Esophagus squamous epithelium (tissue), 4 donors: ENCODE measurements at regions not wholly inside any gene's neighbourhood (a gene's known extent, or its start where the extent isn't known, plus 50 kb on each side); places are given as distances from the start of the nearest gene placed in this dataset.

Source experiments
- CTCF ChIP-seq, 6 experiments: fragments of 450-650 bp in 4 of 6; fragments of 200-600 bp in 2 of 6; sonication (generic) in 2 of 6; IDR thresholded peaks; one replicate each; pipeline ENCODE4 v1.5.1; 2016 to 2019; ENCODE audit warnings: antibody characterized with exemption in 6 of 6, mild to moderate bottlenecking in 4 of 6, moderate library complexity in 4 of 6
- POLR2A ChIP-seq, 4 donors: fragments of 450-650 bp; IDR thresholded peaks; one replicate each; pipeline ENCODE4 v1.6.1; 2017; ENCODE audit warnings: antibody characterized with exemption in 4 of 4, mild to moderate bottlenecking in 4 of 4, moderate library complexity in 3 of 4

GRCh38 chr13:40472427-40473220 is 193.8 kb downstream of the FOXO1 start:
- no peak for TF ChIP-seq POLR2A (IDR thresholded peaks at IDR 0.05)
- TF ChIP-seq CTCF (IDR thresholded peaks at IDR 0.05) = no peak
